ENCODE measurements at regions not wholly inside any gene's neighbourhood (a gene's known extent, or its start where the extent isn't known, plus 50 kb on each side); places are given as distances from the start of the nearest gene placed in this dataset.

DNA sequence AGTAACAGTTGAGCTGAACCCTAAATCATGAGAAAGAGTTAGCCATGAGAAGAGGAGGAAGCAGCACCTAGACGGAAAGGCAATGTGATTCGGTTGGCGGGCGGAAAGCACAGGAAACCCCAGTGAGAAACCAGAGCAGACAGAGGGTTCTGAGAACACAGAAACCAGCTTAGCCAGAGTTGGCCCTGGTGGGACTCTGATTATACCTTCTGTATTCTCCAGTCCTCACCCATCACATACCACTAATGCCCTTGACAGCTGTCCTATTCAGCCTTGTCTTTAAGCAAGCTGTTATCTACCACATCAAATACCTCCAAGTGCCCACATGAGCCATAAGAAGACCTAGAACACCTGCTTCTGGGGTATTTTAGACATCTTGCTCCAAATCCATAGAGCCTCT is 58.9 kb upstream of the LRRC1 start:
- H4K20me1 ChIP-seq (ENCODE audit: insufficient read depth, low read length): no peaks in the 10 kb centered on the region
- CTCF ChIA-PET (ENCODE audit: unreplicated experiment): no interaction called here
- no TSS peak for BruUV-seq (replicated peaks)

GRCh38 chr6:53734473-53735299 is 60.1 kb upstream of the LRRC1 start:
- Histone ChIP-seq H3K4me2 (ENCODE audit: low read length) (no peak overlapping the region), H3K4me3 (ENCODE audit: low read depth, low read length, poor library complexity, severe bottlenecking) (no peak overlapping the region), H3K27ac (ENCODE audit: low read depth, low read length, poor library complexity, severe bottlenecking) (no peak overlapping the region), H2AFZ (ENCODE audit: low read length) (no peak overlapping the region), H3K36me3 (ENCODE audit: insufficient read depth, low read length) (no peaks in the 10 kb centered on the region), H4K20me1 (ENCODE audit: insufficient read depth, low read length) (no peaks in the 10 kb centered on the region), H3K9me2 (ENCODE audit: insufficient read depth, low read length) (no peaks in the 10 kb centered on the region), H3K9me3 (ENCODE audit: low read length) (no peaks in the 10 kb centered on the region), H3K4me1 (ENCODE audit: insufficient read depth, low read length, poor library complexity, severe bottlenecking) (no peaks in the 10 kb centered on the region), H3K79me2 (ENCODE audit: insufficient read depth, low read depth, low read length) (no peaks in the 10 kb centered on the region)
- intact Hi-C loops (cut with micrococcal nuclease; ENCODE audit: unreplicated experiment): no loop called here
- no TSS peak for BruUV-seq (replicated peaks)
- POLR2A ChIA-PET: interaction anchor here (0.6 to 0.7 kb wide), 4 partner anchors 16 to 1035 kb away, joined by 3 read pairs; no protein-coding TSS in a partner anchor
- CTCF ChIA-PET (ENCODE audit: unreplicated experiment): interaction anchor here (0.5 kb wide), 1 partner anchor 10 kb away, joined by 3 read pairs; no protein-coding TSS in a partner anchor
- TF ChIP-seq EZH2phosphoT487 (IDR thresholded peaks at IDR 0.05; ENCODE audit: borderline replicate concordance, low read depth, low read length) (no peak), CTCF (conservative IDR thresholded peaks at IDR 0.05; ENCODE audit: low read length) (peak; percentile 64)
- DNase-seq (ENCODE audit: low spot score): peak; percentile 8

More for the DNA sequence above, 58.9 kb upstream of the LRRC1 start:
- H3K4me3 ChIP-seq (ENCODE audit: low read depth, low read length, poor library complexity, severe bottlenecking): no peak overlapping the region
- no peaks in the 10 kb centered on the region for H3K9me3 ChIP-seq (ENCODE audit: low read length)
- H3K4me1 ChIP-seq (ENCODE audit: insufficient read depth, low read length, poor library complexity, severe bottlenecking): no peaks in the 10 kb centered on the region
- no peak overlapping the region for H2AFZ ChIP-seq (ENCODE audit: low read length)
- POLR2A ChIA-PET: interaction anchor here (0.6 kb wide), 1 partner anchor 10 kb away, joined by 4 read pairs; no protein-coding TSS in a partner anchor
- no peak overlapping the region for H3K27ac ChIP-seq (ENCODE audit: low read depth, low read length, poor library complexity, severe bottlenecking)
- DNase-seq (ENCODE audit: low spot score): no peak
- no peaks in the 10 kb centered on the region for H3K9me2 ChIP-seq (ENCODE audit: insufficient read depth, low read length)
- H3K79me2 ChIP-seq (ENCODE audit: insufficient read depth, low read depth, low read length): no peaks in the 10 kb centered on the region
- no peaks in the 10 kb centered on the region for H3K36me3 ChIP-seq (ENCODE audit: insufficient read depth, low read length)
- TF ChIP-seq CTCF (conservative IDR thresholded peaks at IDR 0.05; ENCODE audit: low read length): no peak
- no peak for TF ChIP-seq EZH2phosphoT487 (IDR thresholded peaks at IDR 0.05; ENCODE audit: borderline replicate concordance, low read depth, low read length)
- H3K4me2 ChIP-seq (ENCODE audit: low read length): no peak overlapping the region
- intact Hi-C loops (cut with micrococcal nuclease; ENCODE audit: unreplicated experiment): no loop called here

All from OCI-LY7 (cell line).